ENCODE measurements at regions not wholly inside any gene's neighbourhood (a gene's known extent, or its start where the extent isn't known, plus 50 kb on each side); places are given as distances from the start of the nearest gene placed in this dataset.

- WGBS (ENCODE audit: insufficient coverage, low coverage, missing lambda C conversion rate): 4% methylated on average over 4 of the region's 4 CpGs
- POLR2A ChIA-PET: no interaction called here
- Histone ChIP-seq H3K9ac (ENCODE audit: insufficient read depth in 1 of 2, low read depth in 2 of 2, low read length in 2 of 2) (no peak overlapping the region), H3K4me3 (no peak overlapping the region), H4K20me1 (replicated peaks; ENCODE audit: control insufficient read depth, insufficient read depth, low read length) (no peaks in the 10 kb centered on the region), H3K9me3 (replicated peaks; ENCODE audit: control insufficient read depth, insufficient read depth, low read depth, low read length) (no peaks in the 10 kb centered on the region; the same call in 1 of the 2 replicates), H3K9me1 (ENCODE audit: control insufficient read depth, insufficient read depth, low read length) (no peaks in the 10 kb centered on the region), H2AFZ (ENCODE audit: low read depth, low read length) (no peak overlapping the region), H3K79me2 (ENCODE audit: control insufficient read depth, insufficient read depth, low read length) (no peaks in the 10 kb centered on the region), H3K4me1 (replicated peaks in 1 of 2; ENCODE audit: control insufficient read depth in 2 of 2, insufficient read depth in 2 of 2, low read length in 2 of 2) (no peaks in the 10 kb centered on the region), H3K4me2 (ENCODE audit: insufficient read depth, low read length) (no peak overlapping the region), H3K36me3 (ENCODE audit: control insufficient read depth, insufficient read depth, low read length) (no peaks in the 10 kb centered on the region), H3K27ac (ENCODE audit: extremely low read depth, low read depth, low read length) (no peak overlapping the region), H3K27me3 (ENCODE audit: control insufficient read depth in 2 of 2, insufficient read depth in 2 of 2, low read length in 2 of 2) (no peaks in the 10 kb centered on the region)
- FAIRE-seq (no peak), ATAC-seq (no peak), DNase-seq (ENCODE audit: extremely low read depth in 1 of 4, low spot score in 3 of 4) (no peak)
- BruUV-seq (replicated peaks): no TSS peak
- intact Hi-C loops (cut with micrococcal nuclease) (no loop called here), in situ Hi-C loops (cut with MboI) (no loop called here)
- CTCF ChIA-PET (ENCODE audit: low intra/inter-chr PET ratio): no interaction called here
- no peak for TF ChIP-seq ZKSCAN3 (CRISPR knock-in tag; IDR thresholded peaks at IDR 0.05)
- no peak for TF ChIP-seq CREM (IDR thresholded peaks at IDR 0.05; ENCODE audit: low read depth)
- no peak for TF ChIP-seq CREB5 (CRISPR knock-in tag; IDR thresholded peaks at IDR 0.05)
- TF ChIP-seq L3MBTL2 (IDR thresholded peaks at IDR 0.05): no peak
- no peak for TF ChIP-seq ZNF124 (CRISPR knock-in tag; IDR thresholded peaks at IDR 0.05)
- TF ChIP-seq ZFP30 (CRISPR knock-in tag; IDR thresholded peaks at IDR 0.05; ENCODE audit: borderline replicate concordance): no peak
Measured at GRCh38 chr15:35657679-35658311, 111.8 kb upstream of the DPH6 start.
